SH-SY5Y (cell line): ENCODE measurements at regions not wholly inside any gene's neighbourhood (a gene's known extent, or its start where the extent isn't known, plus 50 kb on each side); places are given as distances from the start of the nearest gene placed in this dataset.

Experiments
- GATA2 ChIP-seq: IDR thresholded peaks from 2 replicates; pipeline ENCODE4 v1.6.1; 2011; ENCODE audit warnings: mild to moderate bottlenecking, low read depth, low read length
- GATA3 ChIP-seq: IDR thresholded peaks from 2 replicates; pipeline ENCODE4 v1.6.1; 2011; ENCODE audit warnings: low read depth, mild to moderate bottlenecking, low read length, moderate library complexity

DNA sequence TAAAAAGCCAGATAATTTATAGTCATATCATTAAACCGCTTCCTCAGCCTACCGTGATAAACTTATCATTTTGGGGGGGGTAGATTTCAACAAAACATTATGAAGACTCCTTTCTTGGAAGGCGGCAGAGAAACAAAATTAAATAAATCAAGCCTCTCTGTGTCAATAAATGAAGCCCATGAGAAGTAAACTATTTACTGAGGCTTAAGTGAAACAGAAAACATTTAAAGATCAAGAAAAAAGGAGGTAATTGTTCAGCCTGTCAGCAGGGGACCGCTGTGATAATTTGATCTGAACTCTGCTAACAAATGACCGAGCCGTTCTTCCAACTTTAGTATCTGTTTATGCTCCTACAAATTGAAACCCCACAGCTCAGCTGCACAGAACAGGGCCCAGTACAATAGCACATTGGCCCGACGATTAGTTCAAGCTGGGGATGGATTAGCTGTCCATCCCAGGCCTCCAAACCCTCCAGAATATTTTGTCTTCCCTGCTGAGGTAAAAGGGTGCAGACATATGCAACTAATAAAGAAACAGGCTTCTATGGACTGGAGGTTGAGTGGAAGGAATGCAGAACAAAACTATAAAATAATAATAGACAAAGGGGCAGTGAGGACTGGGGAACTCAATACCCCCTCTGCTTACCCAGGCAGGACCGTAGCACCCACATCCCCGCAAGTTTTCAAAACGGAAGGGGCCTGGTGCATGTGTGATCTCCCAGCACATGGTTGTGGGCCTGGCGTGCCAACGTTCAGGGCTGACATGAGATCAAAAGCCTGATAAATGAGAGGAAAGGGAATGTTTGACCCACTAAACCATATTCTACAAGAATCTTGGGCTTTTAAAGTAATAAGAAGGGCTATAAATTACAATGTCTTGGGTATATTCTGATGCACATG is 298.1 kb upstream of the IRX5 start:
- TF ChIP-seq GATA2 (peak; percentile 43; the same call in 1 of the 2 replicates), GATA3 (0 out of 2 replicates have a peak, but pooled peaks have one; percentile 4)
